H1 (cell line): ENCODE measurements at regions not wholly inside any gene's neighbourhood (a gene's known extent, or its start where the extent isn't known, plus 50 kb on each side); places are given as distances from the start of the nearest gene placed in this dataset.

ENCODE experiments used
- CEBPB ChIP-seq: IDR thresholded peaks from 2 replicates; pipeline ENCODE4 v1.6.1; 2012; ENCODE audit warnings: low read depth, low read length
- CHD1 ChIP-seq: IDR thresholded peaks from 2 replicates; pipeline ENCODE4 v1.6.1; 2012; ENCODE audit warnings: low read depth, low read length, improper control_type of control experiment
- CREB1 ChIP-seq: IDR thresholded peaks from 2 replicates; pipeline ENCODE4 v1.6.1; 2012; ENCODE audit warnings: inconsistent platforms
- EZH2 ChIP-seq: fragments of 200-600 bp; sonication (generic); IDR thresholded peaks from 2 replicates; pipeline ENCODE4 v1.7.1; 2012; ENCODE audit warnings: low read depth, mild to moderate bottlenecking, moderate library complexity, low read length, inconsistent platforms; ENCODE audit not compliant: severe bottlenecking
- GABPA ChIP-seq: IDR thresholded peaks from 2 replicates; pipeline ENCODE4 v1.6.1; 2011; ENCODE audit warnings: mild to moderate bottlenecking, low read length, moderate library complexity, borderline replicate concordance; ENCODE audit not compliant: insufficient read depth
- JUND ChIP-seq: IDR thresholded peaks from 2 replicates; pipeline ENCODE4 v1.6.1; 2011; ENCODE audit warnings: mild to moderate bottlenecking, improper control_type of control experiment, low read length
- POLR2A ChIP-seq, 2 experiments: IDR thresholded peaks; 1 replicate in 1 of 2; 2 replicates in 1 of 2; pipeline ENCODE4 v1.6.1; 2011; ENCODE audit warnings: low read depth in 2 of 2, low read length in 2 of 2, mild to moderate bottlenecking in 2 of 2; ENCODE audit errors: control extremely low read depth in 1 of 2
- RAD21 ChIP-seq, 2 experiments: IDR thresholded peaks in 1 of 2; conservative IDR thresholded peaks in 1 of 2; 2 replicates each; pipeline ENCODE4 v1.6.1; 2011; ENCODE audit warnings: low read depth in 2 of 2, low read length in 2 of 2, improper control_type of control experiment in 1 of 2, inconsistent platforms in 1 of 2, mild to moderate bottlenecking in 1 of 2, moderate library complexity in 1 of 2
- SIN3A ChIP-seq, 2 experiments: IDR thresholded peaks in 1 of 2; conservative IDR thresholded peaks in 1 of 2; 2 replicates each; pipeline ENCODE4 v1.6.1; 2011 to 2012; ENCODE audit warnings: low read length in 2 of 2, improper control_type of control experiment in 1 of 2, low read depth in 1 of 2, mild to moderate bottlenecking in 1 of 2
- TAF1 ChIP-seq: IDR thresholded peaks from 2 replicates; pipeline ENCODE4 v1.6.1; 2011; ENCODE audit warnings: mild to moderate bottlenecking, low read depth, low read length
- YY1 ChIP-seq: IDR thresholded peaks from 2 replicates; pipeline ENCODE4 v1.6.1; 2011; ENCODE audit warnings: low read depth, mild to moderate bottlenecking, low read length
- TF ChIP-seq, protein P1 (sequence below), 3 experiments: IDR thresholded peaks; 1 replicate in 2 of 3; 2 replicates in 1 of 3; pipeline versions ENCODE4 v1.5.1 to v1.6.1; 2011; ENCODE audit warnings: low read length in 3 of 3, mild to moderate bottlenecking in 3 of 3, inconsistent platforms in 2 of 3, low read depth in 1 of 3, moderate library complexity in 1 of 3; ENCODE audit not compliant: insufficient read depth in 1 of 3; ENCODE audit errors: control extremely low read depth in 1 of 3
- TF ChIP-seq, protein P2 (sequence below): IDR thresholded peaks from 2 replicates; pipeline ENCODE4 v1.6.1; 2011; ENCODE audit warnings: low read depth, mild to moderate bottlenecking, low read length; ENCODE audit not compliant: insufficient read depth

DNA sequence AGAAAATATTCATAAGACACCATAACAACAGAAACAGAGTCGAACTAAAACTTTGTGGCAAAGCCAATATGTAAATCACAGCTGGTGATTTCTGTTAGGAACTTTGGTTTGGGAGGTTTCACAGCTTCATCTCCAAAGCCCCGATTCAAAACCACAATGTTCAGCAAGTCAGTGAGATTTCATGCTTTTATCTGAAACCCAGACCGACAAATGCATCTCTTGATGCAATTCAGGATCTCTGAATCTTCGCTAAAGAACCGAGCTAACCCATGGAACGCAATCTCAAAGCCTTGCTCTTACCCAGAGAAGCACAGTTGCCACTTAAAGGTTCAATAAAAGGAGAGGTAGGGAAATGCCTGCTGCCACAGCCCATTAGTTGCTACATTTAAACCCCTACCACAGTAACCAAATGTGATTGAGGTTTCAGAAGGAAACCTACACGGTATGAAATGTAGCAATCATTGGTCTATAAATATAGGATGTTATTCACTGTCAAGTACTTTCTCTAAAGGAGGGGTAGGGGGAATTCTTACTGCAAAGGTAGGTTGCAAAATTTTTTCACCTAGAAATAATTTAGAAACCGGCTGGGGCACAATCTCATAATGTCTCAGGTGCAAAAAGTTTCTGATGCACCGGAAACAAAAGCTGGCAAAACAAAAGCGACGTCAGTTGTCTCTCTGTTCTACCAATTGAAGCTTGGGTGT is 381.0 kb upstream of the ARID1B start:
- TF ChIP-seq TAF1 (no peak), GABPA (no peak), CEBPB (no peak), EZH2 (no peak), JUND (no peak), SIN3A (conservative IDR thresholded peaks at IDR 0.05 in 1 of 2, IDR thresholded peaks at IDR 0.05 in 1 of 2; ENCODE audit: low read depth in 1 of 2, low read length in 2 of 2) (no peak), POLR2A (IDR thresholded peaks at IDR 0.05; ENCODE audit: control extremely low read depth in 1 of 2, low read depth in 2 of 2, low read length in 2 of 2) (no peak), CREB1 (no peak), RAD21 (IDR thresholded peaks at IDR 0.05 in 1 of 2, conservative IDR thresholded peaks at IDR 0.05 in 1 of 2; ENCODE audit: low read depth in 2 of 2, low read length in 2 of 2) (no peak), YY1 (no peak), CHD1 (no peak)
- TF ChIP-seq, protein P1, sequence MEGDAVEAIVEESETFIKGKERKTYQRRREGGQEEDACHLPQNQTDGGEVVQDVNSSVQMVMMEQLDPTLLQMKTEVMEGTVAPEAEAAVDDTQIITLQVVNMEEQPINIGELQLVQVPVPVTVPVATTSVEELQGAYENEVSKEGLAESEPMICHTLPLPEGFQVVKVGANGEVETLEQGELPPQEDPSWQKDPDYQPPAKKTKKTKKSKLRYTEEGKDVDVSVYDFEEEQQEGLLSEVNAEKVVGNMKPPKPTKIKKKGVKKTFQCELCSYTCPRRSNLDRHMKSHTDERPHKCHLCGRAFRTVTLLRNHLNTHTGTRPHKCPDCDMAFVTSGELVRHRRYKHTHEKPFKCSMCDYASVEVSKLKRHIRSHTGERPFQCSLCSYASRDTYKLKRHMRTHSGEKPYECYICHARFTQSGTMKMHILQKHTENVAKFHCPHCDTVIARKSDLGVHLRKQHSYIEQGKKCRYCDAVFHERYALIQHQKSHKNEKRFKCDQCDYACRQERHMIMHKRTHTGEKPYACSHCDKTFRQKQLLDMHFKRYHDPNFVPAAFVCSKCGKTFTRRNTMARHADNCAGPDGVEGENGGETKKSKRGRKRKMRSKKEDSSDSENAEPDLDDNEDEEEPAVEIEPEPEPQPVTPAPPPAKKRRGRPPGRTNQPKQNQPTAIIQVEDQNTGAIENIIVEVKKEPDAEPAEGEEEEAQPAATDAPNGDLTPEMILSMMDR (IDR thresholded peaks at IDR 0.05; ENCODE audit: control extremely low read depth in 1 of 3, insufficient read depth in 1 of 3, low read depth in 1 of 3, low read length in 3 of 3) = no peak
- TF ChIP-seq, protein P2, sequence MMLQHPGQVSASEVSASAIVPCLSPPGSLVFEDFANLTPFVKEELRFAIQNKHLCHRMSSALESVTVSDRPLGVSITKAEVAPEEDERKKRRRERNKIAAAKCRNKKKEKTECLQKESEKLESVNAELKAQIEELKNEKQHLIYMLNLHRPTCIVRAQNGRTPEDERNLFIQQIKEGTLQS = no peak
